ENCODE measurements at regions not wholly inside any gene's neighbourhood (a gene's known extent, or its start where the extent isn't known, plus 50 kb on each side); places are given as distances from the start of the nearest gene placed in this dataset.

DNA sequence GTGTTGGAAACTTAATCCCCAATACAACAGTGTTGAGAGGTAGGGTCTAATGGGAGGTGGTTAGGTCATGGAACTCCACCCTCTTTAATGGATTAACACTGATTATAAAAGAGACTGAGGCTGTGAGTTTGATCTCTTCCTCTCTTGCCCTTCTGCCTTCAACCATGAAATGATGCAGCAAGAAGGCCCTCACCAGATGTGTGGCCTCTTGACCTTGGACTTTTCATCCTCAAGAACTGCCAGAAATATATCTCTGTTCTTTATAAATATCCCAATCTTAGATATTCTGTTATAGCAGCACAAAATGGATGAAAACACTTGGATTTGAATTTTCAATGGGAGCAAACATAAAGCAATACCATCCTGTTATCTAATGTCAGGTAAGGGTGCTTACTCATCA, 67.6 kb downstream of the NMUR2 start:
- no peak for DNase-seq

- no peak for DNase-seq
Observed at GRCh38 chr5:152335461-152335860, 69.6 kb downstream of the NMUR2 start.

- DNase-seq = no peak
Observed at GRCh38 chr5:152332716-152333460, 72.2 kb downstream of the NMUR2 start.

GRCh38 chr5:152331718-152332117, 73.4 kb downstream of the NMUR2 start:
- no peak for DNase-seq

GRCh38 chr5:152331006-152331405, 74.1 kb downstream of the NMUR2 start:
- DNase-seq = no peak

DNA sequence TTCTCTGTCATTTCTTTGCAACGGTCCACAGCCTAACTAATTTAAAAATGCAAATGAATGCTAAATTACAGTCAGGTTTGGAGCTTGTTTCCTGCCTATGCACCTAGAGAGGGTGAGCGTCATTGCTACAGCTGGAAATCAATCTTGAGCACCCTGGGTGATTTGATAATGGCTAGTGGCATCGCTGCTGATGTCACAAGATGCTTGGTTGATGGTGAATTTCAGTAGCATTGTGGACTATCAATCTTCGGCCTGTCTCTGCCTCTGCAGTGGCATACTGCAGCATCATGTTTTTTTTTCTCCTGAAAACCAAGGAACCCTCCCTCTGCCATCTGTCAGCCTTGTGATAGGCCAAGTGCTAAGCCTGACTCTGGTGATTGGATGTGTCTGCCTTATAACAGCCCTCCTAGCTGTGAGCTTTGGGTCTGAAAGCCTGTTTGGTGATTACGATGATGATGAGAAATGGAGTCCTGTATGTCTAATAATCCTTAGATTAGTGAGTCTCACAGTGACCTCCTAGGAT, 75.3 kb downstream of the NMUR2 start:
- no peak for DNase-seq

DNA sequence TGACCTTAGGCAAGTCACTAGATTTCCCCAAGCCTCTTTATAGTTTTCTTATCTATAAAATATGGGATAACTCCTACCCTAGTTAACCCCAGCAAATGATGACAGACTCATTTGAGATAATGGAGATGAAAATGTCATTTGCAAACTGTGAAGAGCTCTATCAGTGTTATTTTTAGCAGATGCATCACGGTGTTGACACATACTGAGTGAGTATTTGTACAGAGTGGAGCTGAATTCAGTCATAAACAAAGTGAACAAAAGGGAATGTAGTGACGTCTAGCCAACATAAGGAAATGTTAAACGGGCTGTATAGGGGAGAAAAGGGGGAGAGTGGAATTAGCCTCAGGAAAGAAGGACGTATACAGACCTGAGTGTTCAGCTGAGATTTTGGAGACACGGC, 75.9 kb downstream of the NMUR2 start:
- no peak for DNase-seq

DNA sequence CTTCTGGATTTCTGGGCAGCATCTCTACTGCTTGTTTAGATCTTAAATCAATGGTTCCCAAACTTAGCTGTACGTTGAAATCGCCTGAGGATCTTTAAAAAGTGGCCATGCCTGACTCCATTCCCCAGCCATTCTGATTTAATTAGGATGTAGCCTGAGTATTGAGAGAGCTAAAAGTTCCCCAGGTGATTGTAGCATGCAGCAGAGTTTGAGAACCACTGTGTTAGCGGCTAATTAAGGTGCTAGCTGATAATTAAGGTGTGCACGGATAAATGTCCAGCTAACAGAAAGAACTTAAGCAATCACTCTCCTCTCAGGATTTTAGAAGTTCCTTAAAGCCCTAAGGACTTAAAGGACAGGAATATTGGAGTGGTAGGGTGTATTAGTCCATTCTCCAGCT, 89.1 kb downstream of the NMUR2 start:
- DNase-seq = no peak

DNA sequence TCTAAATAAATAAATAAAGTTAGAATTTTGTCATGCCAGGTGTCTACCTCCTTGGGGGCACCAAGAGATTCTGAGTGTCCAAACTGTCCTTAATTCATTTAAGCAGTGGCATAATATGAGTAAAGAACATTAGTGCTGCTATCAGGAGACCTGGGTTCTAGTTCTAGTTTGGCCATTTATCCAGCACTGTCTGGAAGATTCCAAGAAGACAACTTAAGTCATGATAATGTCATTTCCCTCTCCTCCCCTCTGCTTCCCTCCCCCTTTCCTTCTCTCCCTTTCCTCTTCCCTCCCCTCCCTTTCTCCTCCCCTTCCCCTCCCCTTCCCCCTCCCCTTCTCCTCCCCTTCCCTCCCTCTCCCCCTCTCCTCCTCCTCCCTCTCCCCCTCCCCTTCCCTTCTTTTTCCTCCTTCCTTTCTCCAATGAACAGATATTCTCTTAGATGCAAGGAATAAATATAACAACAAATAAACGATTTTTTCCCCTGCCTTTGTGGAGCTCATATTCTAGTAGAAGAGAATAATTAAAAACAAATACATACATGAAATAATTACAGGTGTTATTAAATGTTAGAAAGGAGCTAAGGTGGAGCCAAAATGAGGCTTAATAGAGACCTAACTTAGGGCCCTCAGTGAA, 90.8 kb downstream of the NMUR2 start:
- DNase-seq = no peak

DNA sequence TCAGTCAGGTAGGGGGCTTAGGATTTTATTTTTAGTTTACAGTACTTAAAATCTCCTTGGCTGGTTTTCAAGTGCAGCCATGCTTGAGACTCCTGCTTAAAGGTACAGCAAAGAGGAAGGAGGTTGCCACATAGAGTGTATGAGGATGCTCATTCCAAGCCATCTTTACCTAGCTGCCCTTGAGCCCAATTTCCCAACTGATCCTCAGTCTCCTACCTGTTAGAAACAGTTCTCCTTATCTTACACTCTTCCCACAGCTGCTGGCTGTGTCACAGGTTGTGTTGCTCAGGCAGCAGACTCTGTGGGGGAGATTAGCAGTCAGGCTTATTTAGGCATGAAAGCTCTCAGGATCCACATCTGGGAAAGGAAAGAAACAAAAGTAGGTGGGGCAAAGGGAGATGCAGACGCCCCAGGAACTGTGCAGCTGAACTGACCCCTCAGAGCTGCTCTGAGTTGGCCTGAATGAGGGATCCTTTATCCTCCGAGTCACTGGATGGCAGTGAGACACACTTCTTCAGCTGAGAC, 95.1 kb downstream of the NMUR2 start:
- DNase-seq = no peak

DNA sequence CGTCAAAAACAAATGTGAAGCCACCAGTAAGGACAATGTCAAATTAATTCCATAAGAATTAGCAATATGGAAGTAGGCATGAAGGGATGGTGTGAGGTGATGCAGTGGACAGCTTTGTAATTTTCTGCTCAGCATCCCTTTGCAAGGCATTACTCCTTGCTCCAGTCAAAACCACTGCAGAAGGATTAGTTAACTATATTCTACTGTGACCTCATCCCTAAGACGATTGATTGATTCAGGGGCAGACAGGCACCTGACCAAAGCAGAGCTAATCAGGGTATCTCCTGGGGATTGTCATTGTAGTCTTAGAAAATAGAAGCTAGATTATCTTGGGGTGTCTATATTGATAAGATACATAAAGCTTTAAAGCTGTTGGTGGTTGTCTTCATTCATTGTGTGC, 98.7 kb downstream of the NMUR2 start:
- no peak for DNase-seq

DNA sequence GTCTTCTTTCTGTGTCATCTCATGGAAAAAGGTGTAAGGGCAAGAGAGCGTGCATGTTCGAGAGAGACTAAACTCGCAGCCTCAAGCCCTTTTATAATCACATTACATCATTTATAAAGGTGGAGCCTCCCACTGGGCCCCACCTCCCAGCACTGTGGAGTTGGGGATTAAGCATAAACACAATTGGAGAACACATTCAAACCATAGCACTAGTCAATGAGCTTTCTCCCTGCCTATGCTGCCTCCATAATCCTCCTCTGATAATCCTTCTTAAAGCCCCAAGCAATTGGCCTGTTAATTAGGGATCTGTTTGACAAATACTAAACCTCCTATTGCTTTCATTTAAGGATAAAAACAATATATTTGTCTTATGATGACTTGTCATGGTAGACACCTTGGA, 99.6 kb downstream of the NMUR2 start:
- no peak for DNase-seq

DNA sequence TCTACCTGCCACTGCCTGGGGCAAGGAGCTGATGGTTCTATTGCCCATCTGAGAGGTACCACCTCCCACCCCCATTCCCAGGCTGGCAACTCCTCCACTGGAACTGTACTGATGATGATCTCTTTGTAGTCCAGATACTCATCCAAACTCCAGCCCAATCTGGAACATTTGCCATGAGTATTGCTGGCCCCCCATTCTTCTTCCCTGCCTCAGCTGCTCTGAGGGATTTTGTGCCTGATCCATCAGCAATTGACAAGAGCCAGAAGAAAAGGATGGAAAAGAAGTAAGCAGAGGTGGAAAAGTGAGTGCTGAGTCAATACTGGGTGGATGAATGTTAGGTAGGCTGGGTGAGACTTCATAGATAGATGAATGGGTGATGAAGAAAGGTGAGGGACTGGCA, 101.2 kb downstream of the NMUR2 start:
- DNase-seq = no peak

- no peak for DNase-seq
Observed at GRCh38 chr5:152297866-152298265, 107.2 kb downstream of the NMUR2 start.

GRCh38 chr5:152293189-152293588, 111.9 kb downstream of the NMUR2 start:
- DNase-seq = no peak

DNA sequence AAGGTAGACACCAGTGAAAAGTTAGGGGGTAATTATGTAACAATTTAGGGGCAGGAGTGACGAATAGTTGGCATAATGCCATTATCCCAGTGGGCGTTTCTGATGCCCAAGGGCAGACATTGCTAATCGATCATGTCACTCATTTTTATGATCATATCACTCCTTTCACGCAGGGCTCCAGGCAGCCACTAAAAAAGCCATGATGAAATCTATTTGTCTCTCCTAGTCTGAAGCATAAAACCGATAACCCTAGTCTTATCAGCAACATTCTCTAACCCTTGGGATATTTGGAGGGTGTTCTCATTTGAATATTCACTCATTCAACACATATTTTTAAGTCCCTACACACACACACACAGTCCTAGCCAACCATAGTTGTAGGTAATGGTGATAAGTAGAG, 114.9 kb downstream of the NMUR2 start:
- DNase-seq = no peak

GRCh38 chr5:152288917-152289595, 116.0 kb downstream of the NMUR2 start:
- DNase-seq = no peak

DNA sequence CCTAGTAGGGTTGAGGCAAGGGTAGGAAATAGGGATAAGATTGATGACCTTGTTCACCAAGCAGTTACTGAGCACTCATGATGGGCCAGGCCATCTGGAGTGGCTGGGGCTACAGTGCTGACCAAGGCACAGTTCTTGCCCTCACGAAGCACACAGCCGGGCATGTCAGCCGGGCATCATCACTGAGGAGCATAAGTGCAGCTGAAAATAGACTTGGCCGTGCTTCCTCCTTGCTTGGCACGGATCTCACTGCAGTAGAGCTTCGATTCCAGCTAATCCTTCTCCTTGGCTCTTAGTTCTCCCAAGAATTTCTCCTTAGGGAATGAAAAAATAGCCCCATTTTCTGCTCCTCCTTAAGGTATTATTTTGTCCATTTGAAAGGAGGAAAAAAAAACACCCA, 116.6 kb downstream of the NMUR2 start:
- no peak for DNase-seq

GRCh38 chr5:152285764-152286163, 119.3 kb downstream of the NMUR2 start:
- DNase-seq = no peak

DNA sequence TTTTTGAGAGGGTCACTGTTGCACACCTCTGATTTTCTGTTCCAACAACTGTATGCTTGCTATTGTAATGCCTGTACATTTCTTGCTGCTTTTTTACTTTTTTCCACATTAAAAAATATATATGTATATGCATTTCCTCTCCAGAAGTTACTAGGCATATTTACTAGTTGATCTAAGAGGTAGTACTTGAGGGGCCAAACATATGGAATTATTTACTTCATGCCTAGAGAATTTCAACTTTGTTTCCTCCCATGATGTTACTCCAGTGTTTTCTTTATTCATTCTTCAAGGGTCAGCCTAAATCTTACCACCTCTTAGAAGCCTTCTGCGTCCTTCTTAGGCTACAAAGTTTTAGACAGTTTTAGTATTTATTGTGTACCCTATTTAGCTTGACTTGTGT, 122.7 kb downstream of the NMUR2 start:
- no peak for DNase-seq

GRCh38 chr5:152277936-152278335, 127.1 kb downstream of the NMUR2 start:
- no peak for DNase-seq

DNA sequence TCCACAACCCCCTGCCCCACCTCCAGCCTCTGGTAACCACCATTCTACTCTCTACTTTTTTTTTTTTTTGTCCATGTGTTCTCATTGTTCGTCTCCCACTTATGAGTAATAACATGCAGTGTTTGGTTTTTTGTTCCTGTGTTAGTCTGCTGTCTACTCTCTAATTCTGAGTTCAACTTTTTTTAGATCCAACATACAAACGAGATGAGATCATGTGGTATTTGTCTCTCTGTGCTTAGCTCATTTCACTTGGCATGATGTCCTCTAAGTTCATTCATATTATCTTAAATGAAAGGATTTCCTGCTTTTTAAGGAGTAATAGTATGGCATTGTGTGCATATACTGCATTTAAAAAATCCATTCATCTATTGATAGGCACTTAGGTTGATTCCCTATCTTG, 130.9 kb downstream of the NMUR2 start:
- no peak for DNase-seq

- no peak for DNase-seq
Observed at GRCh38 chr5:152271420-152271819, 133.7 kb downstream of the NMUR2 start.

GRCh38 chr5:152270096-152270495, 135.0 kb downstream of the NMUR2 start:
- DNase-seq = no peak
